ENCODE measurements at regions not wholly inside any gene's neighbourhood (a gene's known extent, or its start where the extent isn't known, plus 50 kb on each side); places are given as distances from the start of the nearest gene placed in this dataset.

- Histone ChIP-seq H3K4ac (ENCODE audit: low read depth, low read length) (no peak overlapping the region), H3K4me1 (ENCODE audit: insufficient read depth, low read length) (no peaks in the 10 kb centered on the region), H3K79me2 (ENCODE audit: insufficient read depth, low read length) (no peaks in the 10 kb centered on the region), H3K18ac (ENCODE audit: insufficient read length, low read depth, low read length) (no peak overlapping the region), H2AK5ac (ENCODE audit: insufficient read length, low read length) (no peak overlapping the region), H3K27ac (ENCODE audit: insufficient read length, low read depth, low read length) (no peak overlapping the region), H2BK12ac (ENCODE audit: insufficient read length, low read depth, low read length) (no peak overlapping the region), H3K4me2 (ENCODE audit: insufficient read depth, insufficient read length, low read length) (no peak overlapping the region), H4K20me1 (ENCODE audit: control insufficient read depth, insufficient read depth, insufficient read length) (no peaks in the 10 kb centered on the region), H3K9ac (ENCODE audit: extremely low read depth, insufficient read length, low read length) (no peak overlapping the region), H3K27me3 (ENCODE audit: insufficient read depth, low read length) (peaks cover 9% of the 10 kb centered on the region; the same call in 1 of the 2 replicates), H2BK5ac (ENCODE audit: insufficient read length, low read length) (no peak overlapping the region), H4K8ac (replicated peaks; ENCODE audit: insufficient read length, low read depth, low read length) (no peak overlapping the region), H3K14ac (ENCODE audit: insufficient read depth, low read length) (no peak overlapping the region), H2BK15ac (ENCODE audit: low read depth, low read length) (no peak overlapping the region), H3K56ac (ENCODE audit: insufficient read length, low read depth, low read length) (no peak overlapping the region), H2AFZ (ENCODE audit: low read length) (no peak overlapping the region), H2BK120ac (ENCODE audit: low read depth, low read length, poor library complexity, severe bottlenecking) (no peak overlapping the region), H3K9me3 (ENCODE audit: control insufficient read depth, low read depth, low read length) (no peaks in the 10 kb centered on the region), H3K79me1 (ENCODE audit: insufficient read depth, low read depth, low read length, poor library complexity, severe bottlenecking) (no peaks in the 10 kb centered on the region), H4K91ac (ENCODE audit: insufficient read length, low read depth, low read length) (no peak overlapping the region), H3K23me2 (ENCODE audit: insufficient read length, low read depth, low read length, poor library complexity, severe bottlenecking) (no peaks in the 10 kb centered on the region), H3T11ph (ENCODE audit: low read length) (no peak overlapping the region), H2BK20ac (ENCODE audit: low read depth, low read length, poor library complexity, severe bottlenecking) (no peak overlapping the region), H3K23ac (ENCODE audit: insufficient read length, low read depth, low read length) (no peak overlapping the region), H4K5ac (ENCODE audit: insufficient read length, low read depth, low read length) (no peak overlapping the region)
- Mint-ChIP-seq H3K36me3 (ENCODE audit: insufficient read depth in 1 of 3, low read depth in 3 of 3) (no peaks in the 10 kb centered on the region; a peak in 2 of 7 replicates), H3K27ac (no peak overlapping the region), H3K4me3 (no peak overlapping the region), H3K9me3 (peaks cover under 1% of the 10 kb centered on the region in 2 experiments; a peak in 1 of 5 replicates), H3K4me1 (peaks cover 0 to 2% of the 10 kb centered on the region in 2 experiments; a peak in 1 of 4 replicates), H3K27me3 (ENCODE audit: low read depth) (peaks cover 100% of the 10 kb centered on the region)
- TF ChIP-seq CTCF (conservative IDR thresholded peaks at IDR 0.05) = no peak
- WGBS (ENCODE audit: extremely low coverage, insufficient read length, low lambda C conversion rate) = no CpG with 5 or more reads among the region's 12 CpGs
- peak; percentile 10 for DNase-seq
Measured at GRCh38 chr2:242053921-242054320, 184.4 kb downstream of the RTP5 start.
